HG03469 (cell line): ENCODE measurements at regions not wholly inside any gene's neighbourhood (a gene's known extent, or its start where the extent isn't known, plus 50 kb on each side); places are given as distances from the start of the nearest gene placed in this dataset.
"Not testable (repeated sequence)": the region's sequence is repeated elsewhere in the genome, so short reads cannot be mapped to it uniquely, and the experiment has no call there.

Experiments used
- ATAC-seq: cut with Tn5 transposase; IDR thresholded peaks from one replicate; pipeline ENCODE4 v1.9.1; 2021; ENCODE audit warnings: mild to moderate bottlenecking, moderate library complexity, moderate number of reproducible peaks; ENCODE audit not compliant: unreplicated experiment

- ATAC-seq, result no peak
Observed at GRCh38 chr10:56104923-56105322, 256.1 kb downstream of the ZWINT start.

- ATAC-seq, result no peak
Observed at GRCh38 chr10:56104487-56104886, 256.6 kb downstream of the ZWINT start.

GRCh38 chr10:56096226-56096517, 264.9 kb downstream of the ZWINT start:
- ATAC-seq, result no peak

- no peak for ATAC-seq
Observed at GRCh38 chr10:56095506-56096225, 265.4 kb downstream of the ZWINT start.

DNA sequence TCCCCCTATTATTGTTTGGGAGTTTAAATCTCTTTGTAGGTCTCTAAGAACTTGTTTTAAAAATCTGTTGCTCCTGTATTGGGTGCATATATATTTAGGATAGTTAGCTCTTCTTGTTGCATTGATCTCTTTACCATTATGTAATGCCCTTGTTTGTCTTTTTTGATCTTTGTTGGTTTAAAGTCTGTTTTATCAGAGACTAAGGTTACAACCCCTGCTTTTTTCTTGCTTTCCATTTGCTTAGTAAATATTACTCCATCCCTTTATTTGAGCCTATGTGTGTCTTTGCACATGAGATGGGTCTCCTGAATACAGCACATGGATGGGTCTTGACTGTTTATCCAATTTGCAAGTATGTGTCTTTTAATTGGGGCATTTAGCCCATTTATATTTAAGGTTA, 267.4 kb downstream of the ZWINT start:
- not testable (repeated sequence) for ATAC-seq

DNA sequence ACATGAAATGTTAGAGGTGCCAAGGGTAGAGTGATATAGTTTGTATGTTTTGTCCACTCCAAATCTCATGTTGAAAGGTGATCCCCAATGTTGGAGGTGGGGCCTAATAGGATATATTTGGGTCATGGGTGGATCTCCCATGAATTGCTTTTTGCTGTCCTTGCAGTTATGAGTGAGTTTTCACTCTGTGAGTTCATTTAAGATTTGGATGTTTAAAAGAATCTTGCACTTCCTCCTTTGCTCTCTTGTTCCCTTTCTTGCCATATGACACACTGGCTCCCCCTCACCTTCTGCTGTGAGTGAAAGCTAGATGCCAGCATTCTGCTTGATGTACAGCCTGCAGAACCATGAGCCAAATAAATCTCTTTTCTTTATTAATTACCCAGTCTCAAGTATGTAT, 269.2 kb downstream of the ZWINT start:
- no peak for ATAC-seq

- ATAC-seq, result no peak
Observed at GRCh38 chr10:56090914-56091540, 270.0 kb downstream of the ZWINT start.

DNA sequence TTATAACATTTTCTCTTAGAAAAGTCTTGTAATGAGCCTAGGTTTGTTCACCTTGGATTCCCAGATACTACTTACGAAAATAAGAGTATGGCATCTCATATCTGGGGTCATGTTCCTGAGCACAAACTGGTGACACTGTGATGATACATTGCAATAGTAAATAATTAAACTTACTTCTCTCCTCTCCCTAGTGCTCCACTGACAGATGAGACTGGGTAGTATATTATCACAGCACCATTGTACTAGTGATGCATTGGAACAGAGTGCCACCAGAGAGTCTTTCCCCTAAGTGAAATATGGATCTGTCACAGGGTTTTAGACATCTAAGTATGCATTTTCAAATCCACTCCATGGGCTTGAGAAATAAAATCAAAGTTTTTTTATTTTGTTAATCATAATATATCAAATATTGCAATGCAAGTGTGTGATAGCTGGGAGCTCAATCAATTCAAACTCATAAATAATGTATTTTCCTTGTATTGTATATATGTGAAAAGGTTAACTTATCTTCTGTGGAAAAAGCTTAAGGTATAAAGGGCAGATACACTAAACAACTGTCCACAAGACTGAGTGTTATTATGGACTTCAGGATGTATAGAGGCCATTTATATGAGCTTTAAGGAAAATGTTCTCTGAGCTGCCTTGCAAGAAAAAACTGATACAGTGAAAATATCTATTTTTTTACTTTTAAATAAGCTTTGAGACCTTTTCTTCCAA, 275.5 kb downstream of the ZWINT start:
- no peak for ATAC-seq

DNA sequence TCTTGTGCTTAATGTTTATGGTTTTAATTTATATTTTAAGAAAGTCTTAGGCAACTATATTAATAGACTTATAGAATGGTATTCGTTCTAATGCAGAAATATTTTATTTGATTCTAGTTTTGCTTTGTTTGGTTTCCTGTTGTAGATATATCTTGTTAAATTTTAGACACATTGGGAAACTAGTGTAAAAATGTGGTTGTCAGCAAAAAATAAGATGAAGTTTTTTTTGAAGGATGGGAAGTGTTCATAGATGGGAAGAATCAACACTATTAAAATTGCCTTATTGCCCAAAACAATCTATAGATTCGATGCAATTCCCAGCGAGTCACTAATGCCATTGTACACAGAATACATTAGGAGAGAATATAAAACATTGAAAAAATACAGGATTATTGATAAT, 278.9 kb downstream of the ZWINT start:
- ATAC-seq, result no peak

DNA sequence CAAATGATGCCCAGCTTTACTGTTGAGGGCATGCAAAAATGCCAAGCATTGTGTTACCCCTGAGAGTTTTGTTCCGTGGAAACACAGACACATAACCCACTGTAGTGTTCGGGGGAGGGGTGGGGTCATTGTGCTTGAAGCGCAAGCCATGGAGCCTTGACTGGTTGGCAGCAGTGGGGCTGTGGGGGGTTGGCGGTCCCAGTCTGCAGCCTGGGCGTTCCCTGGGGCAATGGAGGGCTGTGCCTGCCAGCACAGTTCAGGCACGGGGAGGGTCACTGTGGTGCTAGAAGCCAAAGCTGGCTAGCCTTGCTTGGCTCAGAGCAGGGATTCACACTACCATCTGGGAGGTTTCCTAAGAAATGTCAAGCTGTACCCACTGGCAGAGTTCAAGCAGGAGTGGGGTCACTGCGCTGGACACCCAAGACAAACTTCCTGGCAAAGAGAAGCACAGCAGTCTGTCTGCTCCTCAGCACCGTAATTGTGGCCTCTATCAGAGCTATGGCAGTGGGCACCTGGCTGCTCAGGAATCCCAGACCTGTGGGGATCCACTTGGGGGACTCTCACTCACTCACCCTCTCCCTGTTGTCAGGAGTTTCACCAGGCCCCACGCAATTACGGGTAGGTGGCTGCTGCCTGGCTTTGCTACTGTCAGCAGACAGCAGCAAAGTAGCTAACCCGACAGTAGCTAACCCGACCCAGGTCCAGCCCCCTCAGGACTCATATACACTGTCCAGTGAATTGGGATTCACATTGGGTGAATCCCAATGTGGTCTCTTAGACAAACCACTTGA, 292.4 kb downstream of the ZWINT start:
- no peak for ATAC-seq

DNA sequence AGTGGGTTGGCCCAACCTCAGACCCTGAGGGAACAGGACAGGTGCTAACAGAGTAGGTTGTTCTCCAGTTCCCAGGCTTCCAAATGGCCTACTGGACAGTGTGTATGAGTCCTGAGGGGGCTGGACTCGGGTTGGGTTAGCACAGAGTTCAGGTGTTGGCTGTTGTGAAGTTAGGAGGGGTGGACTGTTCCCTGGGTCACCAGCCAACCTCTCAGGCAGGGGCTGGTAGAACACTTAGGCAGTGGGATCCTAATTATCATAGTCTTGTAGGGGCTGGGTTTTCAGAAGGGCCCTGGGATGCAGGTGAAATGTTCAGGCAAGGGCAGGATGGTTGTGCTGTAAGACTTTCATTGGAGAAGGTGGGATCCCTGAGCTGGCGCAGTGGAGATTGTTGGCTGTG, 293.0 kb downstream of the ZWINT start:
- no peak for ATAC-seq

- no peak for ATAC-seq
Observed at GRCh38 chr10:56063642-56064041, 297.4 kb downstream of the ZWINT start.

GRCh38 chr10:56057860-56058259, 303.2 kb downstream of the ZWINT start:
- no peak for ATAC-seq

DNA sequence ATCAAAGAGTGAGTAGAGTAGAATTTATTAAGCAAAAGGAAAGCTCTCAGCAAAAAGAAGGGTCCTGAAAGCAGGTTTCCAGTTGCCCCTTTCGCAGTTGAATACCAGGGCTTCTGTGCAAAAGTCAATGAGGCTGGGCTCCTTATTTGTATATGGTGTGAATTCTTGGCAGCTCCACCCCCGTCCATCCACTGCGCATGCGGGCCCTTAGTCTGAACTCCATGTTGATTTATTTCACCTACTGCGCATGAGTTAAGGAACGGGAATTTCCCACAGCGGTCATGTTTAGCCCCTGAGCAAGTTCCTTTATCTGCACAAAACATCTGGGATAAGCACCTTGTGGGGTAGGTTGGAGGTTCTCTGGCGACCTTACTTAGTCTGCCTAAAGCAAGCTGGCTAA, 325.6 kb downstream of the ZWINT start:
- no peak for ATAC-seq

GRCh38 chr10:56028298-56029132, 332.5 kb downstream of the ZWINT start:
- no peak for ATAC-seq

DNA sequence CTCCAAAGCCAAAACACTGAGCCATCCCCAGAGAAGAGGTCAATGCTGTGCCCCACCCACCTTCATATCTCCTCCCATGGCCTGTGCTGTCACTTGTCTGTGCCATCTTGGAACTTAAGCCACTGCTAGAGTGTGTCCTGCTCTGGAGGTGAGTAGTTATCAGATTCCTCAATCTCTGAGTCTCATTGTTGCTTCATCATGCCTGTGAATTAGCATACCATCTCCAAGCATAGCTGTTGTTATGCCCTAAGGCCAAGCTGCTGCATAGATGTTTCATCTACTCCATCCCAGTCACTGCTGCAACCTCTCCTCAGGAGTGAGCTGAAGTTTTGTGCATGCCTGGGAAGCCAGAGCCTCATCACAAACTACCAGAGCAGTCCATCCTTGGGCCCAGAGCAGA, 349.0 kb downstream of the ZWINT start:
- ATAC-seq, result no peak

DNA sequence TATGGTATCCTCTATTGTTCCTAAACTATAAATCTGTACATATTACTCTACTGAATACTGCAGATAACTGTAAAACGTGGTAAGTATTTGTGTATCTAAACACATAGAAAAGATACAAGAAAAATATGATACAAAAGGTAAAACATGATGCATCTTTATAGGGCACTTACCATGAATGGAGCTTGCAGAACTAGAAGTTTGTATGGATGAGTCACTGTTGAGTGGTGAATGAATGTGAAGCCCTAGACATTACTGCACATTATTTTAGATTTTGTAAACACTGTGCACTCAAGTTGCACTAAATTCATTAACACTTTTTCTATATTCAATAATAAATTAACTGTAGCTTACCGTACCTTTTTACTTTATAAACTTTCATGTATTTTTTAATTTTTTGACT, 357.5 kb downstream of the ZWINT start:
- ATAC-seq, result no peak

DNA sequence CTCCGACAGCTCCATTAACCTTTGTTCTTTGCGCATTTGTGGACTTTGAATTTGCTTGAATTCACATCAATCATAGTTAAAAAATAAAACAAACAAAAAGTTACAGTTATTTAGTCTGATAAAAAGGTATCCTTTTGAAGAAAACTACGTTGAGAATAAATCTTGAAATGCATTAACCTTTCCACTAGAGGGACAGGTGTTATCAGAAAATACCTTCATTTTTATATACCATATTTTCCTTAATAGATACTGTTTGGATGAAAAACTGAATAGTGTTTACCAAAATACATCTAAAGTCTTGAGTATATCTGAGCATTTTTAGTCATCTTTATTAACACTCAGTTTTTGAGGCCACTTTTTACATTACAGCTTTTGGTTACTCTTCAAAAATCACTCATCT, 371.9 kb downstream of the ZWINT start:
- no peak for ATAC-seq

DNA sequence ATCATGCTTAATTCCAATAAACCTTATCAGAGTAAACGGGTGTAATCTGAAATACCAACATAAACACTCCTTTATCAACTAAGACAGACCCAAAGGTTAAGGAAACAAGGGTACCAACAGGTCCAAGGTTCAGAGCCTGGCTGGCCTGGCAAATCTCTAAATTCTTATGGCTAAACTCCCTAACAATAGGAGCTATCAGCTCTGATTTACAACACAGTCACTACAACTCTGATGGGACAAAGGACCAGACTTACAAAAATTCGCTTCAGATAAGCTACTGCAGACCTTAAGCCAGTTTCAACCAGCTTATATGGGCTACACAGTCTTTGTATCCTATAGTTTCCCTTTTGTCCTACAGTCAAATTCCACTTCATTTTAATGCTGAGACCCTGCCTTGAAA, 381.9 kb downstream of the ZWINT start:
- no peak for ATAC-seq

GRCh38 chr10:55966101-55966500, 395.0 kb downstream of the ZWINT start:
- ATAC-seq, result no peak

- ATAC-seq, result no peak
Observed at GRCh38 chr10:55943403-55943802, 417.7 kb downstream of the ZWINT start.
